Neural progenitor cell (in vitro differentiated cells): ENCODE measurements at regions not wholly inside any gene's neighbourhood (a gene's known extent, or its start where the extent isn't known, plus 50 kb on each side); places are given as distances from the start of the nearest gene placed in this dataset.

ENCODE experiments used
- EZH2 ChIP-seq: fragments of 200-600 bp; sonication (generic); IDR thresholded peaks from 2 replicates; pipeline ENCODE4 v1.6.1; 2017; ENCODE audit warnings: antibody characterized with exemption, mild to moderate bottlenecking, moderate library complexity
- TF ChIP-seq, protein P1 (sequence below): fragments of 200-600 bp; sonication (generic); IDR thresholded peaks from 2 replicates; pipeline ENCODE4 v1.5.1; 2017; ENCODE audit warnings: antibody characterized with exemption, mild to moderate bottlenecking

DNA sequence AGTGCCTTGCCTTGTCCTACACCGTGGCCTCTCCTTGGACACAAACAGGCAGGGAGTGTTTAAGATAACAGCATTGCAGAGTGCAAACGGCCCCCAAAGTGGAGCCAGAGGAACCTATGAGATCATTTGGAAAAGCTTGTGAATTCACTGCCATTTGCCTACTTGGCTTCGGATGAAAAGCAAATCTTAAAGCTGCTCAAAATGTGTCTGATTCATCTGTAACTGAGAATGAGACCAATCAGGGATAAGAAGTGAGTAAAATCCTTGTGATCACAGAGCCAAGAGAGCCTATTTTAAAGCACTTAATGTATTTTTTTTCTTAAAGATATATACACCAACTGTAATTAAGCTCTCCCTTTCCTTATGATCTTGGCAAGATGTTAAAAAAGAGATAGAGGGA is 65.7 kb upstream of the BACH2 start:
- TF ChIP-seq, protein P1, sequence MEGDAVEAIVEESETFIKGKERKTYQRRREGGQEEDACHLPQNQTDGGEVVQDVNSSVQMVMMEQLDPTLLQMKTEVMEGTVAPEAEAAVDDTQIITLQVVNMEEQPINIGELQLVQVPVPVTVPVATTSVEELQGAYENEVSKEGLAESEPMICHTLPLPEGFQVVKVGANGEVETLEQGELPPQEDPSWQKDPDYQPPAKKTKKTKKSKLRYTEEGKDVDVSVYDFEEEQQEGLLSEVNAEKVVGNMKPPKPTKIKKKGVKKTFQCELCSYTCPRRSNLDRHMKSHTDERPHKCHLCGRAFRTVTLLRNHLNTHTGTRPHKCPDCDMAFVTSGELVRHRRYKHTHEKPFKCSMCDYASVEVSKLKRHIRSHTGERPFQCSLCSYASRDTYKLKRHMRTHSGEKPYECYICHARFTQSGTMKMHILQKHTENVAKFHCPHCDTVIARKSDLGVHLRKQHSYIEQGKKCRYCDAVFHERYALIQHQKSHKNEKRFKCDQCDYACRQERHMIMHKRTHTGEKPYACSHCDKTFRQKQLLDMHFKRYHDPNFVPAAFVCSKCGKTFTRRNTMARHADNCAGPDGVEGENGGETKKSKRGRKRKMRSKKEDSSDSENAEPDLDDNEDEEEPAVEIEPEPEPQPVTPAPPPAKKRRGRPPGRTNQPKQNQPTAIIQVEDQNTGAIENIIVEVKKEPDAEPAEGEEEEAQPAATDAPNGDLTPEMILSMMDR = no peak
- TF ChIP-seq EZH2 = no peak
